HG02885 (cell line): ENCODE measurements at regions not wholly inside any gene's neighbourhood (a gene's known extent, or its start where the extent isn't known, plus 50 kb on each side); places are given as distances from the start of the nearest gene placed in this dataset.

ENCODE experiments used
- ATAC-seq: cut with Tn5 transposase; IDR thresholded peaks from one replicate; pipeline ENCODE4 v1.9.1; 2021; ENCODE audit warnings: mild to moderate bottlenecking; ENCODE audit not compliant: unreplicated experiment, poor library complexity

DNA sequence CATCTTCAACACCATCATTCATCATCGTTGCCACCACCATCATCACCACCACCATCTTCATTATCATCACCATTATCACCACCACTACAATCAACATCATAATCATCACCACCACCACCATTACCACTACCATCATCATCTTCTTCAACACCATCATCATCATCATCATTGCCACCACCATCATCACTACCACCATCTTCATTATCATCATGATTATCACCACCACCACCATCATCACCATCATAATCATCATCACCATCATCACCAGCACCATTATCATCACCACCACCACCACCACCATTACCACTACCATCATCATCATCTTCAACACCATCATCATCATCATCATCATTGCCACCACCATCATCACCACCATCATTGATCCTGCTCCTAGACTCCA is 112.7 kb downstream of the OAT start:
- no peak for ATAC-seq

DNA sequence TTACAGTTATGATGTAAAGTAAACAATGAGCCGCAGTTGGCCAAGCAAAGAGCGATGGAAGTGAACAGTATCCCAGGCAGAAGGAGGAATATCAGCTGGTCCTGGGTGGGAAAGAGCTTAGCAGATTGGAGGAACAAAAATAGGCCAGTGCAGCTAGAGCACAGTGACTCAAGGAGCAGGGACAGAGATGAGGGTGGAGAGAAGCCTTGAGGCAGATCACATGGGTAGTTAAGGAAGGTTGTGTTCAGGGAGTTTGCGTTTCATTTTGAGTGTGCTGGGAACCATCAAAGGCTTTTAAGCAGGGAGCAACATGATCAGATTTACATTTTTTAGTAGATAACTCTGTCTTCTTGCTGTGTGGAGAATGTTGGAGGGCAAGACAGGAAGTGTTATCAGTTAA is 113.6 kb downstream of the OAT start:
- ATAC-seq: no peak

DNA sequence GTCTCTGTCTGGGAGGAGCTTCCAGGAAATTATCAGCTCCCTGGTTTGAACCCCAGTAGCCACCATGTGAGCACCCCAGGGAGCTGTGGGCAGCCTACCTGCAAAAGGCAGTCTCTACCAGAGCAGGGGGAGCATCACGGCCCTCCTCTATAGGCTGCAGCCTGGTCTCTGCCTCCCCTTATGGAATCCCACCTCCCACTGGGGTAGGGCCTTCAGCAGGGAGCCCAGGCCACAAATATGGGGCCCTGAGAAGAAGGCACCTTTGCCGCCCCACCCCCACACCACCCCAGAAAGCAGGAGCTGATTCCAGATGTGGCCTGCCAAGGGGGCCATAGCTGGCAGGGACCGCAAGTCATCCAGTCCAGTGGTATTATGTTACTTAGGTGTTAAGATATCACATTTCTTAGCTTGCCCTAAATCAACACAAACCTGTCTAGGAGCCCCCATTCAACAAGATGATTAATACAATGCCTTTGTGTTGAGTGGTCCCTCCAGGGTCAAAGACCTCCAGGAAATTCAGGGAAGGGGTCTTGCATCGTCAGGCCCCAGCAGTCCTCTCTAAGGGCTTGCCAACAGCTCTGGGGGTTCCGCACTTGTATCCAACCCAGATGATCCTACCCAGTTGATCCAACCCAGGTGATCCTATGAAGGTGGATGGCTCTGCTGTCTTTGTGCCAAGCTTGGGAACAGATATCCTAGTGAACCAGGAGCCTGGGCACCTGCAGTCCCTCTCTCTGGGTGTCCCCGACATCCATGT is 114.9 kb downstream of the OAT start:
- no peak for ATAC-seq

DNA sequence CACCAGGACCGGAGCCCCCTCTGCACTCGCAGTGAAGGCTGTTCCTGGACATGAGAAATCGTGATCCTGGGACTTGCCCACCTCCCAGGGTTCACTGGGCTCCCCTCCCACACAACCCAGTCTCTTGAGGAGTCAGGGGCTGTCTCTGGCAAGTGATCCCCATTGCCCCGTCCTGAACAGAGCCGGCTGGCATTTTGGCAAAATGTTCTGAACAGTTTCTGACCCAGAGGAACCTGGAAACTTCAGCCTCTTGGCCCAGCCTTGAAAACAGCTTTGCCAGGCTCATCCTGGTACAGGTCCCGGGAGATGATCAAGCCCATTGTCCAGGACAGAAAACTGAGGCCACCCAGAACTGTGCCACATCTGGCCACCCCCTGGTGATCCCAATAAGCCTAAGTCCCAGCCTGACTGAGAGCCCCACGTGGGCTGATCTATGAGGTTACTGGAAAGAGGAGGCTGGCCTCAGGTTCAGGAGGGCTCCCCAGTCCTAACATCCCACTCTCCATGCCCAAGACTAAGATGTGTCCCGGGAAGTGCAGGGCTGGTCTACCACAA is 115.7 kb downstream of the OAT start:
- ATAC-seq: no peak

DNA sequence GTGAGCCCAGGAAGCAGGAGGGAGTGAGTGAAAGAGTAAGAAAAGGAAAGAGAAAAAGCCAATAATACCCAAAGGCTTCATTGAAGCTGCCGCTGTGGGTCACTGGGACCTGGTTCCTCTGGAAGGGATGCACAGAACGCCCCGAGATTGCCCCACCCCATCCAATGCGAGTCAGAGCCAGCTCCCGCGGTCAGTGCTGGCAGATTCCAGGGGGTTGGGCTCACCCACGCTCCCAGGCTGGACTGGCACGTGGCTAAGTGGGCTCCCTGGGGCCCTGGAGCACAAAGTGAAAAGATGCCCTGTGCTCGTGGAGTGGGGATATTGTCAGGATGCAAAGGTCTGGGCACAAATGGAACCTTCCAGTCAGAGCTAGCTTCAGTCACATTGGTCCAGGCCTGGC is 117.0 kb downstream of the OAT start:
- no peak for ATAC-seq

DNA sequence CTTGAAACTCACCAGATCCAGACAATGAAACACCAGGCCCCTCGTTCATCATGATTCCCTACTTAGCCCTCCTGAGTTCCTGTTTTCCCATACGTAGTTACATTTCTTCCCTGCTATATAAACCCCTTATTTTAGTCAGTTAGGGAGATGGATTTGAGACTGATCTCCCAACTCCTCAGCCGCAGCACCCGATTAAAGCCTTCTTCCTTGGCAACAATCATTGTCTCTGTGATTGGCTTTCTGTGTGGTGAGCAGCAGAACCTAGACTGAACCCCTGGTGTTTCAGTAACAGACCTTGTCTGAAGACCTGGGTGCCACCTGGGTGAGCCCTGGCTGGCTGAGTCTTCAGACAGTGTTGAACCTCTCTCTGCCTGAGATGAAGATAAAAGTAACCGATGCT is 118.0 kb downstream of the OAT start:
- no peak for ATAC-seq

DNA sequence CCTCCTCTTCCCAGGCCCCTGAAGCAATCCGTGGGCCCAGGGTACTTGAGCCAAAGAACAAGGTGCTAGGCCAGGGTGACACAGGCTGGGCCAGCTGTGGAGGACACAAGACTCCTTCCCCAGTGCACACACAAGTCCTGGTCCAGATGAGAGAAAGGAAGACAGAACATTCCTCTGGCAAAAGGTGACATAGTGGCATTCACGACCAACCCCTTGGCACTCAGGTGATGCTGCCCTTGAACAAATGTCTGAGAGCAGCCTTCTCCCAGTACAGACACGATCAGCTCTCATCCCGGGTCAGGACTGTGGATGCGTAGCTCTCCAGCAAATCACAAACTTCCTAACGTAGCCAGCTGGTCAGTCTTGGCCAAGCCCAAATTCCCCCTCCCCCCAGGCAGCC is 118.5 kb downstream of the OAT start:
- no peak for ATAC-seq

DNA sequence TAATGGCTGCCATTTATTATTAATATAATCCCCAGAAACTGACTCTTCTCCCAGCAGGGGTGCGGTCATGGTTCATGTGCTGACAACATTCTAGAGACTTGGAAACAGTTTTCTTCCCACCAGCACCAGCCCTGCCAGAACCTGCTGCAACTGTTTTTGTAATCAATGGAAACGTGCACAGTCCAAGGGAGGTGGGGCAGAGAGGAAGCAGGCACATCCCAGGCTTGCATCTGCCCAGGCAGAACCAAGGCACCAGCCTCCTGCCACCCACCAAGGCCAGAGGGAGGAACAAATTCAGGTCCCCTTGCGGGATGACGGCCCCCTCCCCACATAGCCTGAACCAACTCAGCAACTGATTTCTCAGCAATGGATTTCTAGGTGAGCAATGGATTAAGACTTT is 119.0 kb downstream of the OAT start:
- ATAC-seq: no peak

DNA sequence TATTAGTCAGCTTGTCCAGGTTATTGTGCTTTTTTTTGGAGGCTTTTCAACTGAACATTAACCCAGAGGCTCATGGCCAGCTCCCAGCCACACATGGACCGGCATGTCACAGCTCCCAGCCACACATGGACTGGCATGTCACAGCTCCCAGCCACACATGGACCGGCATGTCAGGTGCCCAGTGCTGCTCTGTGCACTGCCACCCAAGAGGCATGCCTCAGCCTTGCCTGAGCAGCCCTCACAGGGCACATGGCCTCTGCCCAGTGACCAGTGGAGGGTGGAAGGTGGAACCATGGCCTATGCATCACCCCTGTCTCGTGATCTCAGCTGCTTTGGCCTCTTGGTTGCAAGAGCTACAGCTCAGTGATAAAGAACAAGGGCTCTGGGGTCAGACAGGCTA is 119.8 kb downstream of the OAT start:
- no peak for ATAC-seq

DNA sequence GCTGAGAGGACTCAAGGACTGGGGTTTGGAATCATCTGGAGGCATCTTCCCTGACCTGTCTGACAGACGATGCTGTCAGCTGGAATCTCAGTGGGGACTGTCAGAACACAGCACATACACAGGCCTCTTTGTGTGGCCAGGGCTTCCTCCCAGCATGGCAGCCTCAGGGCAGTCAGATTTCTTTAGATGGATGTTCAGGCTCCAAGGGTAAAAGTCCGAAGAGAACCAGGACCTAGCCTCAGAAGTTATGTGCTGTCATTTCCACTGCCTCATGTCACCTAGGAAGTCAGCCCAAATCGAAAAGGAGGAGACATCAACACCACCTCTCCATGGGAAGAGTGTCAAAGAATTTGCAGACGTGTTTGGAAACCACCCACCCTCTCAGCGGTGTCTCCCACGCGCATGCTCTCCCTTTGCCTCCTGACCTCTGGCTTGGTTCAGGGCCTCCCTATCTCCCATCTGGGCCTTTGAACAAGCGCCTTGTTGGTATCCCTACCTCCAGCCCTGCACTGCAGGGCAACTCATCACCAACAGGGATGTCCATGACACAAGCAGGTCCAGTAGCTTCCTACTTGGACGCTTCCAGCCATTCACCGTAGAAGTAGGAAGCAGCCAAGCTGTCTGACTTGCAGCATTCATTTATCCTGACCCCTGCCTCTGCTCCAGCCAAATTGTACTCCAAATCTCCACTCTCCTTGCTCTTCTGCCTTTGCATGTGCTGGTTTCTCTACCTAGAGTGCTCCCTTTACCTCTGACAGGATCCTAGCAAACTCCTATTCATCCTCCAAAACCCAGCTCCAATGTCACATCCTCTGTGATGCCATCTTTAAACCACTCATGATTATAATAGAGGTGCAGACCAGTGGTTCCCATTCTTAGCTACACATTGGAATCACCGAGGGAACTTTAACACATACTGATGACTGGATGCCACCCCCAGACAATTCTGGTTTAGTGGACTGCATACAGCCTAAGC is 121.6 kb downstream of the OAT start:
- ATAC-seq: no peak

DNA sequence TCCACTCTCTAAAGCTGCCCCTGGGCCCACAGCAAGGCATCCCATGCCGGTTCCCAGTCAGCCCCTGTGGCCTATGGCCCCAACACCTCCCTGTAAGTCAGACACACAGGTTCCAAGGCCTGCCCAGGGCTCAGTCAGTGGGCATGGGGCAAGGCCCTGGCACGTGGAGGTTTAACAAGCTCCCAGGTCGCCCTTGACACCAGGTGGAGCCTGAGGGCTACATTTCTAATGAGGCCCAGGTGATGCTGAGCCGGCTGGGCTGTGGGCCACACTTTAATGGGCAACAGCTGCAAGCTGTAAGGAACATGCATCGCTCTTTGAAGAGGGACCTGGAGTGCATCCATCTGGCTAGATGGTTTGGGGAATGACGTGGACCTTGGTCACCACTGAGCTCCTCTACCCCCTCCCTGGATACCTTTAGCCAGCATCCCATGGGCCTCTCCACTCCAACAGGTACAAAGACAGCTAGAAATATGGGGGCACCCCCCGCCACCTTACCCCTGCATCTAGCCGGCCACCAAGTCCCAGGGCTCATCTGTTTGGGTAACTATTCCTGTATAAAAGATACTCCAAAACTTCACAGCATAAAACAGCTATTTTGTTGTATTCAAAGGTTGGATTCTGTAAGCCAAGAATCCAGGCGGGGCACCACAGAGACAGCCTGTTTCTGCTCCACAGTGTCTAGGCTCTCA is 122.5 kb downstream of the OAT start:
- no peak for ATAC-seq

DNA sequence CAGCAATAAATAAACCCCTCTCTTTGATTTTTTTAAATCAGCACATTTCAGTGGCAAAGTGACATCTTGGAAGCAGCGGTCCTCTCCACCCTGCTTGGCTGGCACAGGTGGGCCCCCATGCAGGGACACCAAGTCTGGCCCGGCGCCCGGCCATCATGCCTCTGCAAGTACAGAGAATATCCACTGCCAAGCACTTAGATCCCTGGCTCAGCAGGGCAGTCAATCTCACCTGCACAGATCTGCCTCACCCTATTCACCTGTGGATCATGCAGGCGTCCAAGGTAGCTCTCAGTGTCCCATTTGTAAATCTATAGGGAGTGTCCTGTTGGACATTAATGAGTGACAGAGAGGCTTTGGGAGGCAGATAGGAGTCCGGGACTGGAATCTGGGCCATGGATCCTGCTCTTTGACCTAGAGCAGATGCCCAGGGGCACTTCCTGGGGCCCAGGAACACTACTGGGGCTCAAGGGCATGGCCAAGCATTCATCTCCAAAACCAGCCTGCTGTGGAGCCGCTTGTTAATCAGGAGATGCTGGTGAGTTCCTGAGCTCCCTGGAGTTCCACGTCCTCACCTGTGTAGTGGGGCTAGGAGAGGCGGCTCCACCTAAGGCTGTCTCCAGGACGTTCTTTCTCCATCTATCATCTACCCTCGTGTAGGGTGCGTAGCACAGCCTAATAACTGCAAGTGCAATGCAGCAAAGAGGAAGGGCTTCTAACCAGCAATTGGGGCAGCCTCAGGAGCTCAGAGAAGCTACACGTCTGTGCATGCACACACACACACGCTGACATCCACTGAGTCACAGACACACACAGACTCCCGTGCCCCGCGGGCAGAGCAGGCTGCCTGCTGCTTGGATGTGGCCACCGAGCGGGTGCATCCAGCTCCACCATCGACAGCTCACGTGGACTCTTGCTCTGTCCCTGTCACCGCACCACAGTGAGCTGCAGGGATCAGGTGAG is 123.6 kb downstream of the OAT start:
- no peak for ATAC-seq

DNA sequence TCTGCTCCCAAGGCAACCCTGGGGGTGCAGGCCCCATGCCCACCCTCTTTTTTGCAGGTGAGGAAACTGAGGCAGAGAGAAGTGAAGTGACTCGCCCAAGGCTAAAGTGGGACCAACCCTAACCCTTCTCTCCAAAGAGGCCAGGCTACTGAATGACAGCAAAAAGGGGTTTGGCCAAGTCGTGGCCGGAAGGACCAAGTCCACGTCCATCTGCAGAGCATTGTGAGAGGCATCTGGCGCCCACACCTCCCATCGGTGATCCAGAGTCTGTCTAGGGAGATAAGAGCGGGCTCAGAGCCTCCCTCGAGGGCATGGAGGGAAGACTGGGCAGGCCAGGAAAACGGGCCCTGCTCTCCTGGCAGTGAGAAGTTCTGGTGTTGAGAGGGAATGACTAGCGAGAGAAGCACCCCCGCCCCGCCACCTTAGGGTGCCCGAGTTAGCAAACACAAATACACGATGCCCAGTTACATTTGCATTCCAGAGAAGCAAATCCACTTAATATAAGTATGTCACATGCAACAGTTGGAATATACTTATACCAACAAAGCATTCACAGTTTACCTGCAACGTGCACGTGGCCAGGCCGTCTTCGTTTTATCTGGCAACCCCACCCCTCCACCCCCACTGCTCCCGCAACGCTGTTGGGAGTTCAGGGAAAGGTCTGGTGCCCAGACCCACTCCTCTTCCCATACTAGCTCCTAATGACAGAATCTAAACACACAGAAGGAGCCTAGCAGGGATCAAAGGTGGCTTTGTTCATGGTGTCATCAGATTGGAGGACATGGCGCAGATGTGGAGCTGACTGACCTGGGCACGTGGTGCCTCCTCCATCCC is 124.9 kb downstream of the OAT start:
- no peak for ATAC-seq

DNA sequence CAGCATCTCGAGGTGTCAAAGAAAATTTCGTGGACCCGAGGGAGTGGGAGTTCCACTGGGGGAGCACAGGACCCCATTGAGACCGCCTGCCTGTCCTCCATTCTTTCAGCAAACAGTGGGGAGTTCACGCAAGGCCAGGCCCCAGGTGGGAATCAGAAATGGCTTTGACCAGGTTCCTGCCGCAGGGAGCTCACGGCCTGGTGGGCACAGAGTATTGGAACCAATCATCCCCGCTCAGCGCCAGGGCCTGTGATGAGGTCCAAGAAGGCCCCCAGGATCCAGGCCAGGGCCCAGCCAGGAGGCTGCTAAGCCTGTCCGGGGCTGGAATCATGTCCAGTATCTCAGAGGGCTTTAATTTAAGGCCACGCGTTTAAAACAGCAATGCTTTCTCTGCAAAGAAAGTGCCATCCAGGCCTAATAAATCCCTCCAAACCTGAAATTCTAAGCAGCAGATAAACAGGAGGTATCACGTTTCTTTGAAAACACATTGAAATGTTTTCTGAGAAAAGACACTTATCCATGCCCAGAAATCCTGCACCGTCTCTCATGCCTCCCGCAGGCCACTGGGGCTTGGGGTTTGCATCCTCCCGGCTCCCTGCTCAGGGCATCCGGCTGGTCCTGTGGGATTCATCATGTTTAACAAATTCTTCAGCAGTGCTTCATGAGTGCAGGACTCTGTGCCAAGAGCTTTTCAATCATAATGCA is 125.7 kb downstream of the OAT start:
- ATAC-seq: no peak

DNA sequence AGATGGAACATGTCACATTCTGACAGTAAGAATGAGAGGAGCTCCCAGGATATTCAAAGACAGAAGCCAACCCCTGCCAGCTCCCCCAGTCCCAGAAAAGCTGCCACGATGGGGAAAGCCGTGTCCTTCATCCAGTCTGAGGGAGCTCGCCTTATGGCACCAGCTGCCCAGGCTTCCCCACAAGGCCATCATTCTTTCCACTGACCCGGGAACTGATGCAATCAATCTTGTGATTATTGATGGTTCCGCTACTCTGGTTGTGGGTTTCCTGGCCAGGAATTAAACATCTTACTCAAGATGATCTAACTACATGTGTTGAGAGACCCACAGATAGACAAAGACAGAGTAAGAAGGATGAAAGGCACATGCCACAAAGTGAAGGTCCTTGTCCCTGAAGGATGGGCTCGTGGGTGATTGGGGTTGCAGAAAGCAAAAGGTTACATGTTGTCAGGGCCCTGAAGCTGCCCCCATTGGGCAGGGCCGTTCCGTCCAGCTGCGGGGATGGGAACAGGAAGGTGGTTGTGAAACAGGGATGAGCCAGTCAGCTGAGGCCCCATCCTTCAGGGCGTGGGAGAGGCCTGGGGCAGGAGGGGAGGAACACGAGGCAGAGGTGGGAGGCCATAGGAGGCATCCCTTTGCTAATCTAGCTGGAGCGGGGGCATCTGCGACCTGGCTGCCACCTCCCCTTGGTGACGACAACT is 127.6 kb downstream of the OAT start:
- no peak for ATAC-seq

DNA sequence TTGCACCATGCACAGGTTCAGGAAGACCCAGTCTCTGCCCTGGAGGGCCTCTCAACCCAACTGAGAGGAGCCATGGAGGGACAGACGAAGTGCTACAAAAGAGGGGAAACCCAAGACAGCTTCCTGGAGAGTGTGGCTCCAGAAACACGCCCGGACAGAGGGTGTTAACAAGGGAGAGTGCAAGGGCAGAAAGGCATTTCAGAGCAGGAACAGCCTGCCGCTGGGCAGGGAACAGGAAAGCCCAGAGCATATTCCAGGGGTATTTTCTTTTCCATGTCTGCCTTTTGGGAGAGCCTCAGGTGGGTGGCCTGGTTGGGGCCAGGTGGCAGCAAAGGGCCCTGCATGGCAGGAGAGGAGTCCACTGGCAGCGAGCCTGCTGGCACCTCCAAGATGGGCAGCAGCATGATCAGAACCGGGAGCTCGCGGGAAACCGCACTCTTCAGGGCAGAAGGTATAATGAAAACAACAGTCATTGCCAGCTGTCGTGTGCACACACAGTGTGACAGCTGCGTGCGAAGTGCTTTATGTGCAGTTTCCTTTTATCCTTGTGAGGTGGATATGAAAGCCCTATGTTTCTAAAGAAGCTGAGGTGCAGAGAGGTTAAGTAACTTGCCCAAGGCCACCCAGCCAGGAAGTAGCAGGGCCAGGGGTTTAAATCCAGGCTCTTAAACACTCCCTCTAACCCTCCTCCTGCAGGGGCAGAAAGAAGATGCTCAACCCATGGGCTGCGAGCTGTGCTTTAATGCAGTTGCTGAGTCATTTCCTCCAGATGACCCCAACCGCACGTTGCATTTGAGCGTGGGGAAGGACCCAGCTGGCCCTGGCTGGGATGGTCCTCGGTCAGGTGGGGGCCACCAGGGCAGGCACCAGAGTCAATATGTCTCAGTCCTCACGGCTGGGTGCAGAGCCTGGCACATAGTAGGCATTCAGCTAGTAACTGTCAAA is 128.6 kb downstream of the OAT start:
- peak; percentile 65 for ATAC-seq
